ENCODE measurements at regions not wholly inside any gene's neighbourhood (a gene's known extent, or its start where the extent isn't known, plus 50 kb on each side); places are given as distances from the start of the nearest gene placed in this dataset.

- no peaks in the 10 kb centered on the region for H3K4me1 ChIP-seq
- H3K4me3 ChIP-seq (ENCODE audit: low read depth, low read length): no peak overlapping the region
- DNase-seq: no peak
- H3K9me3 ChIP-seq: no peaks in the 10 kb centered on the region
- H3K36me3 ChIP-seq: no peaks in the 10 kb centered on the region
- no peaks in the 10 kb centered on the region for H3K27me3 ChIP-seq
- TF ChIP-seq CTCF (IDR thresholded peaks at IDR 0.05; ENCODE audit: low read depth, low read length): no peak
These were observed 137.0 kb downstream of the NEUROD6 start for GRCh38 chr7:31203551-31203950.

DNA sequence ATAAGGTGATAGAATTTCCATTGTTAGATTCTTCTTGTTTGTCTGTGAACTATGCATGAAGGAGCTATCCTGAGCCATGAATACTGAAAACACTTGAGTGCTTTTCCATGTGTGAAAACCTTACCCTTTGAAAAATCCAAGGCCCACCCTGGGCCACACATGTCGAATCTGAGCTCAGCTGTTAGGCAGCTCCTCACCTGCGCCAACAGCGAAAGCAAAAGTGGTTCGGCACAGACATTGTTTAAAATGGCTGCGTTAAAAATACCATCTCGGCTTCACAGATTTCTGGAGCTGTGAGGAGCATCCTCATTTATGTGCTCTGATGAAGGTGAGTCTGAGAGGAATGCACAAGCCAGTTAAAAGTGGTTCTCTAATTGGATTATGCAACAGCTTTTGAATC, 137.7 kb downstream of the NEUROD6 start:
- no peak overlapping the region for H3K4me3 ChIP-seq (ENCODE audit: low read depth, low read length)
- H3K27me3 ChIP-seq: no peaks in the 10 kb centered on the region
- H3K36me3 ChIP-seq: no peaks in the 10 kb centered on the region
- no peak for TF ChIP-seq CTCF (IDR thresholded peaks at IDR 0.05; ENCODE audit: low read depth, low read length)
- no peak for DNase-seq
- no peaks in the 10 kb centered on the region for H3K9me3 ChIP-seq
- H3K4me1 ChIP-seq: no peaks in the 10 kb centered on the region

- DNase-seq: peak; percentile 77
- Histone ChIP-seq H3K4me3 (ENCODE audit: low read depth, low read length) (no peak overlapping the region), H3K36me3 (no peaks in the 10 kb centered on the region), H3K9me3 (no peaks in the 10 kb centered on the region), H3K27me3 (no peaks in the 10 kb centered on the region; the same call in 1 of the 2 replicates), H3K4me1 (no peaks in the 10 kb centered on the region)
- peak; percentile 86 for TF ChIP-seq CTCF (IDR thresholded peaks at IDR 0.05; ENCODE audit: low read depth, low read length)
These were observed 140.9 kb downstream of the ADCYAP1R1 start for GRCh38 chr7:31192986-31193385.

DNA sequence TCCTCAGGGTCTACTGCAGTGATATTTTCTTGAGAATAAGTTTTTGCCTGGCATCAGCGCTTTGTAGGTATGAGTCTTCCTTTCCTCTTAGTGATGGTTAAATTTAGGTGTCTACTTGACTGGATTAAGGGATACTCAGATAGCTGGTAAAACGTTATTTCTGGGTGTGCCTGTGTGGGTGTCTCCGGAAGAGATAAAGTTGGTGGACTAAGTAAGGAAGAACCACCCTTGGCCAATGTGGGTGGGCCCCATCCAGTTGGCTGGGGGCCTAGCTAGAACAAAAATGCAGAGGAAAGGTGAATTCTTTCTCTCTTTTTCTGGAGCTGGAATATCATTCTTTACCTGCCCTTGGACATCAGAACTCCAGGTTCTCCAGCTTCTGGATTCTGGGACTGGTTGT, 138.8 kb downstream of the ADCYAP1R1 start:
- H3K9me3 ChIP-seq: no peaks in the 10 kb centered on the region
- no peak for TF ChIP-seq CTCF (IDR thresholded peaks at IDR 0.05; ENCODE audit: low read depth, low read length)
- H3K36me3 ChIP-seq: no peaks in the 10 kb centered on the region
- DNase-seq: no peak
- H3K4me3 ChIP-seq (ENCODE audit: low read depth, low read length): no peak overlapping the region
- no peaks in the 10 kb centered on the region for H3K4me1 ChIP-seq
- H3K27me3 ChIP-seq: no peaks in the 10 kb centered on the region; the same call in 1 of the 2 replicates

DNA sequence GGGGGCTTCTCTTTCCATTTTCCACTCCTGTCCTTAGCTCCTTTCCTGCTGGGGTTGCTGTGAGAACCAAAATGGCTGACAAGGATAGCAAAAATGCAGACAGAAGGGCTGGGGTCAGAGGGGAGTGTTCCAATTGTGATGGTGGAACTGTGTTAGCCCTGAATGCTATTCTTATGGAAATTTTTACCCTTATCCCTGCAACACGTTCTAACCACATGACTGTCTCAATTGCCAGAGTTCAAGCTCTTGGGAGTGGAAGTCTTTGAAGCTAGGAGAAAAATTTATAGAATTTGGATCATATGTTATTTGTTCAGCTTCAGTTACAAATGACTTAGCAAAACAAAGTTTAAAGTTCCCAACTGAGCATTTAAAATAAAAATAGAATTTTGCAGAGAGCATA, 134.1 kb downstream of the ADCYAP1R1 start:
- no peak for TF ChIP-seq CTCF (IDR thresholded peaks at IDR 0.05; ENCODE audit: low read depth, low read length)
- Histone ChIP-seq H3K4me1 (no peaks in the 10 kb centered on the region), H3K27me3 (peaks cover 6% of the 10 kb centered on the region; the same call in 1 of the 2 replicates)

DNA sequence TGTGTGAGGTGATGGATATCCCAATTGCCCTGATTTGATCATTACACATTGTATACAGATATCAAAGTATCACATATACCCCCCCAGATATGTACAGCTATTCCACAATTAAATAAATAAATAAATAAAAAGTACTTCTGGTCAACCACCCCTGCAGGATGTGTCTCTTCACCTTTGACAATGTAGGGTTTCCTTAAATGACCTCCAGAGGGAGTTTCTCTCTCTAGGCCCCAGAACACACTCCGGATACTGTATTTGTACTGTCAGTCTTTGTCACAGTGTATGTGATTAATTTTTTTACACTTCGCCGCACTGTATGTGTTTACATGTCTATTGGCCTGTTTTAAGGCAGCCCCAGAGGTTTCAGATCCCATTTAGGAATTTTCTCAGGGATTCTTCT, 123.6 kb downstream of the ADCYAP1R1 start:
- Histone ChIP-seq H3K4me1 (no peaks in the 10 kb centered on the region), H3K27me3 (no peaks in the 10 kb centered on the region; the same call in none of the 2 replicates), H3K9me3 (no peaks in the 10 kb centered on the region), H3K36me3 (no peaks in the 10 kb centered on the region), H3K4me3 (ENCODE audit: low read depth, low read length) (no peak overlapping the region)
- TF ChIP-seq CTCF (IDR thresholded peaks at IDR 0.05; ENCODE audit: low read depth, low read length): peak; percentile 47
- DNase-seq: no peak

More for the DNA sequence above, 134.1 kb downstream of the ADCYAP1R1 start:
- DNase-seq: no peak
- no peak overlapping the region for H3K4me3 ChIP-seq (ENCODE audit: low read depth, low read length)
- H3K36me3 ChIP-seq: no peaks in the 10 kb centered on the region
- H3K9me3 ChIP-seq: no peaks in the 10 kb centered on the region

Data from BE2C (cell line).